Esophagus squamous epithelium (tissue), 4 donors: ENCODE measurements at regions not wholly inside any gene's neighbourhood (a gene's known extent, or its start where the extent isn't known, plus 50 kb on each side); places are given as distances from the start of the nearest gene placed in this dataset.

Experiments used
- CTCF ChIP-seq, 6 experiments: fragments of 450-650 bp in 4 of 6; fragments of 200-600 bp in 2 of 6; sonication (generic) in 2 of 6; IDR thresholded peaks; one replicate each; pipeline ENCODE4 v1.5.1; 2016 to 2019; ENCODE audit warnings: antibody characterized with exemption in 6 of 6, mild to moderate bottlenecking in 4 of 6, moderate library complexity in 4 of 6
- POLR2A ChIP-seq, 4 donors: fragments of 450-650 bp; IDR thresholded peaks; one replicate each; pipeline ENCODE4 v1.6.1; 2017; ENCODE audit warnings: antibody characterized with exemption in 4 of 4, mild to moderate bottlenecking in 4 of 4, moderate library complexity in 3 of 4

- TF ChIP-seq CTCF (IDR thresholded peaks at IDR 0.05) (no peak), POLR2A (IDR thresholded peaks at IDR 0.05) (no peak)
Observed at GRCh38 chr1:194640322-194640721, 1453.9 kb upstream of the B3GALT2 start.
